HG02885 (cell line): ENCODE measurements at regions not wholly inside any gene's neighbourhood (a gene's known extent, or its start where the extent isn't known, plus 50 kb on each side); places are given as distances from the start of the nearest gene placed in this dataset.

ENCODE experiments used
- ATAC-seq: cut with Tn5 transposase; IDR thresholded peaks from one replicate; pipeline ENCODE4 v1.9.1; 2021; ENCODE audit warnings: mild to moderate bottlenecking; ENCODE audit not compliant: unreplicated experiment, poor library complexity

- no peak for ATAC-seq
Measured at GRCh38 chrX:40157228-40158035, 59.7 kb upstream of the BCOR start.

GRCh38 chrX:40156470-40157227, 58.9 kb upstream of the BCOR start:
- ATAC-seq, result no peak

- ATAC-seq, result no peak
Measured at GRCh38 chrX:40155589-40156469, 58.1 kb upstream of the BCOR start.

GRCh38 chrX:40154853-40155588, 57.3 kb upstream of the BCOR start:
- no peak for ATAC-seq

GRCh38 chrX:40154250-40154852, 56.6 kb upstream of the BCOR start:
- no peak for ATAC-seq

GRCh38 chrX:40153345-40154249, 55.8 kb upstream of the BCOR start:
- peak; percentile 67 for ATAC-seq

GRCh38 chrX:40152741-40153344, 55.1 kb upstream of the BCOR start:
- no peak for ATAC-seq

- no peak for ATAC-seq
Measured at GRCh38 chrX:40152173-40152711, 54.5 kb upstream of the BCOR start.

GRCh38 chrX:40151211-40152172, 53.7 kb upstream of the BCOR start:
- ATAC-seq, result no peak

- no peak for ATAC-seq
Measured at GRCh38 chrX:40150503-40150902, 52.7 kb upstream of the BCOR start.

GRCh38 chrX:40149286-40150175, 51.8 kb upstream of the BCOR start:
- ATAC-seq, result no peak

GRCh38 chrX:40148385-40149285, 50.9 kb upstream of the BCOR start:
- no peak for ATAC-seq

- no peak for ATAC-seq
Measured at GRCh38 chrX:40147971-40148370, 50.2 kb upstream of the BCOR start.
